ENCODE measurements at regions not wholly inside any gene's neighbourhood (a gene's known extent, or its start where the extent isn't known, plus 50 kb on each side); places are given as distances from the start of the nearest gene placed in this dataset.

GRCh38 chr17:27984404-27984803, 58.1 kb upstream of the NLK start:
- Histone ChIP-seq H2AFZ (ENCODE audit: insufficient read depth, low read depth, low read length, poor library complexity, severe bottlenecking) (peak overlapping the region; percentile 40), H3K27me3 (ENCODE audit: control insufficient read depth in 2 of 2, insufficient read depth in 2 of 2, low read length in 2 of 2) (peaks cover 0 to 3% of the 10 kb centered on the region in 2 donors), H3K79me2 (ENCODE audit: insufficient read depth, low read length) (no peaks in the 10 kb centered on the region), H3K27ac (ENCODE audit: low read depth in 1 of 2, low read length in 2 of 2) (no peak overlapping the region), H4K20me1 (ENCODE audit: insufficient read depth, low read length) (no peaks in the 10 kb centered on the region), H3K36me3 (replicated peaks in 1 of 2; ENCODE audit: control insufficient read depth in 1 of 2, insufficient read depth in 2 of 2, low read length in 2 of 2) (no peaks in the 10 kb centered on the region), H3K9ac (ENCODE audit: insufficient read depth, low read length, poor library complexity, severe bottlenecking) (no peak overlapping the region), H3K4me1 (ENCODE audit: control insufficient read depth in 1 of 2, insufficient read depth in 2 of 2, low read length in 2 of 2) (peaks cover 6 to 7% of the 10 kb centered on the region in 2 donors), H3K4me2 (replicated peaks; ENCODE audit: extremely low read depth, low read length, poor library complexity, severe bottlenecking) (no peak overlapping the region), H3K9me3 (replicated peaks in 1 of 2; ENCODE audit: control insufficient read depth in 1 of 2, insufficient read depth in 1 of 2, low read length in 2 of 2) (no peaks in the 10 kb centered on the region), H3K4me3 (replicated peaks in 1 of 3; ENCODE audit: low read depth in 2 of 3, low read length in 3 of 3) (no peak overlapping the region)
- WGBS (ENCODE audit: insufficient coverage) = no CpG with 5 or more reads among the region's 7 CpGs
- Mint-ChIP-seq H3K4me1 (peaks cover 19% of the 10 kb centered on the region), H3K4me3 (no peak overlapping the region), H3K27me3 (ENCODE audit: low read depth in 3 of 3) (peaks cover 0 to 15% (median 13%) of the 10 kb centered on the region in 3 donors), H3K9me3 (peaks cover 0 to 8% (median 0%) of the 10 kb centered on the region in 7 donors), H3K36me3 (no peaks in the 10 kb centered on the region), H3K27ac (no peak overlapping the region)
- intact Hi-C loops (cut with micrococcal nuclease) = no loop called here
- no peak for DNase-seq
- no peak for TF ChIP-seq CTCF (IDR thresholded peaks at IDR 0.05)

GRCh38 chr17:27984816-27985215, 57.7 kb upstream of the NLK start:
- Mint-ChIP-seq H3K9me3 (peaks cover 0 to 8% (median 0%) of the 10 kb centered on the region in 7 donors), H3K27ac (no peak overlapping the region), H3K4me3 (peak overlapping the region in 1 of 2 donors; percentile 39), H3K4me1 (peaks cover 19% of the 10 kb centered on the region), H3K36me3 (no peaks in the 10 kb centered on the region), H3K27me3 (ENCODE audit: low read depth in 3 of 3) (peaks cover 0 to 15% (median 13%) of the 10 kb centered on the region in 3 donors)
- H3K27me3 ChIP-seq (ENCODE audit: control insufficient read depth in 2 of 2, insufficient read depth in 2 of 2, low read length in 2 of 2) = peaks cover 0 to 3% of the 10 kb centered on the region in 2 donors
- no peak overlapping the region for H3K9ac ChIP-seq (ENCODE audit: insufficient read depth, low read length, poor library complexity, severe bottlenecking)
- H3K4me2 ChIP-seq (replicated peaks; ENCODE audit: extremely low read depth, low read length, poor library complexity, severe bottlenecking) = no peak overlapping the region
- TF ChIP-seq CTCF (IDR thresholded peaks at IDR 0.05) = no peak
- intact Hi-C loops (cut with micrococcal nuclease) = no loop called here
- peak overlapping the region; percentile 40 for H2AFZ ChIP-seq (ENCODE audit: insufficient read depth, low read depth, low read length, poor library complexity, severe bottlenecking)
- no peaks in the 10 kb centered on the region for H3K9me3 ChIP-seq (replicated peaks in 1 of 2; ENCODE audit: control insufficient read depth in 1 of 2, insufficient read depth in 1 of 2, low read length in 2 of 2)
- no peak overlapping the region for H3K4me3 ChIP-seq (replicated peaks in 1 of 3; ENCODE audit: low read depth in 2 of 3, low read length in 3 of 3)
- no peaks in the 10 kb centered on the region for H3K36me3 ChIP-seq (replicated peaks in 1 of 2; ENCODE audit: control insufficient read depth in 1 of 2, insufficient read depth in 2 of 2, low read length in 2 of 2)
- 18% methylated on average over 5 of the region's 6 CpGs for WGBS (ENCODE audit: insufficient coverage)
- DNase-seq = no peak
- no peaks in the 10 kb centered on the region for H4K20me1 ChIP-seq (ENCODE audit: insufficient read depth, low read length)
- H3K79me2 ChIP-seq (ENCODE audit: insufficient read depth, low read length) = no peaks in the 10 kb centered on the region
- H3K4me1 ChIP-seq (ENCODE audit: control insufficient read depth in 1 of 2, insufficient read depth in 2 of 2, low read length in 2 of 2) = peaks cover 6 to 7% of the 10 kb centered on the region in 2 donors
- no peak overlapping the region for H3K27ac ChIP-seq (ENCODE audit: low read depth in 1 of 2, low read length in 2 of 2)

Data from CD14-positive monocyte (primary cell).